ENCODE measurements at regions not wholly inside any gene's neighbourhood (a gene's known extent, or its start where the extent isn't known, plus 50 kb on each side); places are given as distances from the start of the nearest gene placed in this dataset.

GRCh38 chr2:2942906-2943305 lies 434.7 kb downstream of the EIPR1 start:
- no peak for TF ChIP-seq RFX5 (IDR thresholded peaks at IDR 0.05; ENCODE audit: borderline replicate concordance, low read depth, low read length)
- no peak for TF ChIP-seq ATF3 (IDR thresholded peaks at IDR 0.05; ENCODE audit: insufficient read depth, low read depth, low read length)

All from H1 (cell line).